Left cardiac atrium (tissue), 4 donors: ENCODE measurements at regions not wholly inside any gene's neighbourhood (a gene's known extent, or its start where the extent isn't known, plus 50 kb on each side); places are given as distances from the start of the nearest gene placed in this dataset.
"Not testable (repeated sequence)": the region's sequence is repeated elsewhere in the genome, so short reads cannot be mapped to it uniquely, and the experiment has no call there.

Experiments used
- ATAC-seq, 2 donors: fragments of 200-7000 bp; cut with Tn5 transposase; one replicate each; pipeline ENCODE4 v1.9.1; 2020; ENCODE audit warnings: mild to moderate bottlenecking in 2 of 2, moderate library complexity in 2 of 2
- DNase-seq: peaks from one replicate; pipeline ENCODE4 v3.0.0-alpha.2; 2020
- intact Hi-C, 2 donors: fragments of 100-400 bp; cut with DNase I; formaldehyde crosslinking; loops; one replicate each; pipeline versions ENCODE4 v1.14.1 to v1.15.1; 2022 to 2023
- donor health status: DM: no; HTN: yes; CAD: no.
- donor health status: DM: no; HTN: yes; CAD: no; lungs with severe emphysema.
- donor health status: DM: yes; HTN: yes; CAD: no.
- donor health status: Dilated cardiomyopathy.

GRCh38 chr2:14506955-14507354 is 125.6 kb upstream of the LRATD1 start:
- intact Hi-C loops, ATAC-seq, DNase-seq: not testable (repeated sequence)

- intact Hi-C loops, result no loop called here
- DNase-seq (no peak), ATAC-seq (no peak)
Observed at GRCh38 chr2:14511541-14511940, 121.0 kb upstream of the LRATD1 start.

GRCh38 chr2:14513903-14514302 is 118.6 kb upstream of the LRATD1 start:
- DNase-seq, result no peak
- ATAC-seq, result no peak
- intact Hi-C loops, result no loop called here

- no peak for ATAC-seq
- no peak for DNase-seq
- intact Hi-C loops, result no loop called here
Observed at GRCh38 chr2:14516844-14517243, 115.7 kb upstream of the LRATD1 start.

GRCh38 chr2:14517731-14518130 is 114.8 kb upstream of the LRATD1 start:
- intact Hi-C loops, result no loop called here
- DNase-seq (no peak), ATAC-seq (no peak)

GRCh38 chr2:14520385-14520945 is 112.1 kb upstream of the LRATD1 start:
- ATAC-seq (no peak), DNase-seq (no peak)
- intact Hi-C loops, result no loop called here

GRCh38 chr2:14524041-14524802 is 108.3 kb upstream of the LRATD1 start:
- no peak for DNase-seq
- no peak for ATAC-seq
- intact Hi-C loops, result no loop called here

- DNase-seq (no peak), ATAC-seq (no peak)
- intact Hi-C loops, result no loop called here
Observed at GRCh38 chr2:14524803-14525080, 107.8 kb upstream of the LRATD1 start.

GRCh38 chr2:14530506-14530905 is 102.0 kb upstream of the LRATD1 start:
- ATAC-seq, result no peak
- DNase-seq, result no peak
- intact Hi-C loops, result no loop called here

GRCh38 chr2:14533131-14533757 is 99.3 kb upstream of the LRATD1 start:
- DNase-seq (no peak), ATAC-seq (peak in 1 of 2 donors; percentile 62)
- intact Hi-C loops, result no loop called here

GRCh38 chr2:14535156-14535555 is 97.4 kb upstream of the LRATD1 start:
- DNase-seq (no peak), ATAC-seq (no peak)
- intact Hi-C loops, result no loop called here

- no peak for DNase-seq
- intact Hi-C loops, result no loop called here
- ATAC-seq, result no peak
Observed at GRCh38 chr2:14536976-14537375, 95.5 kb upstream of the LRATD1 start.

- intact Hi-C loops, result no loop called here
- DNase-seq, result no peak
- no peak for ATAC-seq
Observed at GRCh38 chr2:14540015-14540414, 92.5 kb upstream of the LRATD1 start.

GRCh38 chr2:14543284-14543683 is 89.2 kb upstream of the LRATD1 start:
- ATAC-seq (no peak), DNase-seq (no peak)
- intact Hi-C loops, result no loop called here

- intact Hi-C loops, result no loop called here
- DNase-seq, result no peak
- no peak for ATAC-seq
Observed at GRCh38 chr2:14544247-14544646, 88.3 kb upstream of the LRATD1 start.

GRCh38 chr2:14547830-14548229 is 84.7 kb upstream of the LRATD1 start:
- intact Hi-C loops, result no loop called here
- DNase-seq (no peak), ATAC-seq (no peak)

GRCh38 chr2:14550658-14551057 is 81.9 kb upstream of the LRATD1 start:
- intact Hi-C loops, result no loop called here
- ATAC-seq (no peak), DNase-seq (no peak)

GRCh38 chr2:14551069-14551468 is 81.4 kb upstream of the LRATD1 start:
- no peak for DNase-seq
- intact Hi-C loops, result no loop called here
- no peak for ATAC-seq

GRCh38 chr2:14552286-14552685 is 80.2 kb upstream of the LRATD1 start:
- no peak for ATAC-seq
- no peak for DNase-seq
- intact Hi-C loops, result no loop called here

GRCh38 chr2:14552818-14553217 is 79.7 kb upstream of the LRATD1 start:
- DNase-seq (no peak), ATAC-seq (no peak)
- intact Hi-C loops, result no loop called here
